EL (cell line): ENCODE measurements at regions not wholly inside any gene's neighbourhood (a gene's known extent, or its start where the extent isn't known, plus 50 kb on each side); places are given as distances from the start of the nearest gene placed in this dataset.

Experiments used
- DNase-seq: peaks from one replicate; pipeline ENCODE4 v3.0.0-alpha.2; 2016

DNA sequence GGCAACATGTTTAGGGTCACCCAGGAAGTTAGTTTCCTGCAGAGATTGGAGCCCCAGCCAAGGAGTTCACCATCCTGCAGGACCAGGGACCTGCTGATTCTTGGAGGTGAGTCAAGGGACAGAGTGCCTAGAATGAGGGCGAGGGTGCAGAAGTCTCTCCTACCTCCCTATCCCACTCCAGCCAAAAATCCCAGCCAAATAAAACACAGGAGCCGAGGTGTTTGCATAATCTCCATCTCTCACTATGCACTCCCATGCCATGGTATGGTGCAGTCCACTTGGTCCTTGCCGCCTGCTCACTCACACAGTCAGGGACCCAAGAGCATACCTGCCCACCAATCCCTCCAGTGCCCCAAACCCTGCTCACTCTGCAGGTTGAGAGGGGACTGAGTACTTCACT is 294.2 kb downstream of the UACA start:
- no peak for DNase-seq

DNA sequence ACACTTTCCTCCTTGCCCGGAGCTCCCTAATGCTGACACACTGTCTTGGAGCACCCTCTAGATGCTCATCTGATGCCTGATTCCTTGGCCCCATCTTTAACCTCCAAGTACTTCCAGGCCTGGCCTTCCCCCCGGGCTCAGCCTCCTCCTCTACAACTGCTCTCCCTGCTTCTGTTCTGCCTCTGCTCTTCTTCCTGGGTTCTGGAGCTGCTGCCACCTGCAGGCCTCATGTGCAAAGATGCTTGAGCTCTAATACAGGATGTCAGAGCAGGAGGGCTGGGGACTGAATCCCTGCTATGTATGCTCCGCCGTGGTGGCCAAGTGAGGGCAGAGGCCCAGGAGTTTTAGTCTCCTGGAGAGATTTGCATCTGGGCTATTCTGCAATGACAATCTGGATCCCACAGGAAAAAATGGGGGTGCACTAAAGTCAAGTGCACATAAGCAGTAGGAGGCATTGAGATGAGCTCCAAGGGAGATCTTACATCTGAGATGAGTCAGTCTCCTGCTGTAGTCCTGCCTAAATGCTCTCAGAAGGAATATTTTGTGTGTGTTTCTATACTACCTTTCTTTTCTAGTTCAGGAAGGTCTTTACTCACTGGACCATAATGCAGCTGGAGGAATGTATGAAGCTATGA is 296.3 kb downstream of the UACA start:
- peak; percentile 62 for DNase-seq

DNA sequence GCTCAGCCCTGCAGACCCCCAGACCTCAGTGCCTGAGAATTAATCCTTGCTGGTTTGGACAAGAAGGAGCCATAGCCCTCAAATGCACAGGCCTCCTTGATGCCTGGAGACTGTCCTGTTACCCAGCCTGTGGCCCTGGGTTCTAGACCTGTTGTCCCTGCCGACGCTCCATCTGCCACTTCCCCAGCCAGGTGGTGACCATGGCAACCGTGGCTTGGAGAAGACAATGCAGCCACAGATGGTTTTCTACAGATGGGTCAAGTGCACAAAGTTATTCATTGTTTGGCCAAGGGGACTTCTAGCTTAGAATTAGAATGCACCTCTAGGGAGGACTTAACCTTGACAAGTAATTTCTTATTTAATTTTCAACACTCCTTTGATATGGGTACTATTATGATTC is 297.1 kb downstream of the UACA start:
- no peak for DNase-seq

DNA sequence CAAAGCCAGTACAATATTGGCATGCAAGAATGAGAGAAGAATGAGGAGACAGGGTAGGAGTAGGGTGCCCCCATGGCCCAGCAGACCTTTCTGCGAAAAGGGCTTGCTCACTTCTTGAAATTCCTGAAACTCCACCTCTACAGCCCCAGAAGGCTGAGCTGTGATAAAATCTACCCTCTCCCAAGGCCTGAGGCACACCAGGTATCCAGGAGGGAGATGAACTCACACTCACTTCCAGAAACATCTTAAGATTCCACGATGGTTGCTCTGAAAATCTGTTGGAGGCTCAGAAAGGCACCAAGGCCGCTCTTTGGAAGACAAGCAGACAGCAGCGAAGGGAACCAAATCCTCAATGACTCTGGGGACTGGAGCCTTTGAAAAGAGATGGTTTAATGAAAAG is 297.5 kb downstream of the UACA start:
- DNase-seq: no peak

DNA sequence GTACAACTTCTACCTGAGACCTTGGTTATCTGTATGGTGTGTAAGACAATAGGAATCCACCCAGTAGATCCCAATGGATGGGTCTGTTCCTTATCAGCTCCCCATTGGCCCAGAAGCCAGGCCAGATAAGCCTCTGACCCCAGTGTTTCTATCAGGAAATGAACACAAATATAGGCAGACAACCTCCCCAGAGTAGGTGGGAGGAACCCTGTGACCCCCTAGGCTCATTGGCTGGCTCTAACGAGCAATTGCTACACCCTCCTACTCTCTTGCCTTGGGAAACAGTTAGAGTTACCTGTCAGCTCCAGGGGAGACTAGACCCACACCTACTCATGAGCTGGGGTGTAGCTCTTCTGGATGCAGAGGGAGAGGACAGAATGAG is 299.9 kb downstream of the UACA start:
- no peak for DNase-seq

DNA sequence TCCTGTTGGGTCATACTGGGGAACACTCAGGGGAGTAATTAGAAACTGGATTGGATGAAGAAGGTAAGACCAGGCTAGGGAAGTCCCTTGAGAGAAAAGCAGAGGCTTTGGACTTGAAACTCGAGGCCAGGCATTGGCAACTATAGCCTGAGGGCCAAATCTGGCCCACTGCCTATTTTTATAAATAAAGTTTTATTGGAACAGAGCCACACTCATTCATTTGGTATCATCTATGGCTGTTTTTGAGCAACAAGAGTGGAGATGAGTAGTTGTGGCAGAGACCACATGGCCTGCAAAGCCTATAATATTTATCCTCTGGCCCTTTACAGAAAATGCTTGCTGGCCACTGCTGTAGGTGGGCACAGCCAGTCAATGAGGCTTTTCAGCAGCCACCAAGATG is 301.4 kb downstream of the UACA start:
- DNase-seq: no peak

DNA sequence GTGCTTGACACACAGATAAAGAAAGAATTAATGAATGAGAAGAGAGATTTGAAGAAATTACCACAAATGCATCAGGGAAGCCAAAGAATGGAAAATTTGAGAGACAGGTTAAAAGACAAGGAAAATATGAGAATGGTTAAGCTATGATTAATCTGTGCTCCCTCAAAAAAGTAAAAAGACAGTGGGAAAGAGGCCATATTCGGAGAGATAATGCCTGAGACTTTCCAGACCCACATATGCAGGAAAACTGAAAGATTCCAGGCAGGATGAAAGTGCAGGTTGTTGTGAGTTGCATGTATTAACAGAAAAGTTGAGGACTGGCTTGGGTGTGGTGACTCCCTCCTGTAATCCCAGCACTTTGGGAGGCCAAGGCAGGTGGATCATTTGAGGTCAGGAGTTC is 302.3 kb downstream of the UACA start:
- no peak for DNase-seq

DNA sequence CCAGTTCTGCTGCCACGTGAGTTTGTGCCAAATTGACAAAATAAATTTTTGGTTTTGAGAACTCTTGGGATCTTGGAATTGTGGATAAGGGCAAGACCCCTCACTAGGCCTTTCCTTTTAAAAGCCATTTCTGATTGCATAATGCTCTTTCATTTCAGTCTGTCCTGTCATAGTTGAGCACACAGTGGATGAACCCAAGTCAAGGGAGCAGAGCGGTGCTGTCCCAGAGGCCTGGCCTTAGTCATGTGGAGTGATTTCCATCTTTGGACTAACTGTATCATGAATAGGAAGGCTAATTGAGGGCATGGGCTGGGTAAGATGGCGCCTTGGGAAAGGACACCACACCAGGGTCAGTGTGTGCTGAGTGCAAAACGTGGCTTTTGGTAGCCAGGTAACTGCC is 304.0 kb downstream of the UACA start:
- DNase-seq: no peak

DNA sequence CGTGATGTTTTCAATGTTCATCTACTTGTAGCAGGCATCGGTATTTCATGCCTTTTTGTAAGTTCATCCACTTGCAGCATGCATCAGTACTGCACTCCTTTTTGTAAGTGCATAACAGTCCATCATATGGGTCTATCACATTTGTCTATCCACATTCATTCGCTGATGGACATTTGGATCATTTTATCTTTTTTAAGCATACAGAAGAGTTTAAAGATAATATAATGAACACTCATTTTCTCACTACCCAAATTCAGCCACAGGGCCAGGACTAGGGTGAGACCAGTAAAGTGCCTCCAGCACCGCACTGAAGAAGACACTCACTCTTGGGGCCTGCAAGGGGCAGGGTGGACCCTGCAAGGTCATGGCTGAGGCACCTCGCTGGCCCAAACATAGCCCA is 309.6 kb downstream of the UACA start:
- DNase-seq: no peak

DNA sequence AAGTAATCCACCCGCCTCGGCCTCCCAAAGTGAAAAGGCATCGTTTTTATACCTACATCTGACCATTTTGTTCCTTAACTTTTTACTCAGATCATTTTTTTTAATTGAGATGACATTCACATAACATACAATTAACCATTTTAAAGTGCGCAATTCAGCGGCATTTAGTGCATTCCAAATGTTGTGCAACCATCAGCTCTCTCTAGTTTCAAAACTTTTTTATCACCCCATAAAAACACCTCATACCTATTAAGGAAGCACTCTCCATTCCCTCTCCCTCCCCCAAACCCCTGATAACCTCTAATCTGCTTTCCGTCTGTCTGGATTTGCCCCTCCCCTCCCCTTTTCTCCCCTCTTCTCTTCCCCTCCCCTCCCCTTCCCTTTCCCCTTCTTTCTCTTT is 310.1 kb downstream of the UACA start:
- no peak for DNase-seq

DNA sequence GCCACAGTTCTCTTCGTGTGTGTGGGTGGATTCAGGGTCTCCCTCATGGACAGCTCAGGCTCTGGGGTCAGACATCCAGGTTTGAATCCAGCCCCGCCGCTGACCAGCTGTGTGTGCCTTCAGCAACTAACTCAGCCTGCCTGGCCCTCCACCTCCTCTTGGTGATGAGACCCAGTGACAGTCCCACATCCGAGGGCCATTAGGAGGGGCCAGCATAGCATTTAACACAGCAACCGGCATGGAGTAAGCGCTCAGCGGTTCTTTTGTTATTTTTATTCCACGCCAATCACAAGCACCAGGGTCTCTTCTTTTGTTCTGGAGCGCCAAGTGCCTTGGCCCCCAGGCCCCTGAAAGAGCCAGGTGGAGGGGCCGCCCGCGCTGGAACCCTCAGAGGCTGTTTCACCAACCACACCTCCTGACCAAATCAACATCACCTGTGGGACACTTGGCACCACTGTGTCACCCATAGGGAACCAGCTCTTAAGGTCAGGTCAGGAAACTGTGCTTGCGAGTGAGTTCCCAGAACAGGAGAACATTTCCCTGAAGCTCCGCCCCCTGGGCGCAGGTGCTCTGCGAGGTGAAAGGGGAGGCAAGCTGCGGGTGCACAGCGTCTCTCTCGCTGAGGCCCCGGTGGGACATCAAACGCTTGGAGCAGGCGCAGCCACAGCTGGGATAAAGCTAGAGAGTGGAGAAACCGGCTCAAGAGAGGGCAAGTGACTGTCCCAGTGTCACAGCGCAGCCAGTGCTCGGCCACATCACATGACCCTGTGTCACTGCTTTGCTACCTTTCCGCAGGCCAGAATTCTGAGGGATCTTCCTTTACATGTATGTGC is 311.3 kb downstream of the UACA start:
- no peak for DNase-seq

DNA sequence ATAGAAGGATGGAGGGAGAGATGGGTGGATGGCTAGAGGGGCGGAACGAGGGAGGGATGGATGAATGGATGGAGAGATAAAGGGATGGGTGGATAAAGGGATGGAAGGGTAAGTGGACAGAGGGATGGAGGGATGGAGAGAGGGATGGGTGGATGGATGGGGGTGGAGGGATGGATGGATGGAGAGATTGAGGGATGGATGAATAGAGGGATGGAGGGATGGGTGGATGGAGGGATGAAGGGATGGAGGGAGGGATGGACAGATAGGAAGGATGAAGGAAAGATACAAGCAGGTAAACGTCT is 313.3 kb downstream of the UACA start:
- no peak for DNase-seq

DNA sequence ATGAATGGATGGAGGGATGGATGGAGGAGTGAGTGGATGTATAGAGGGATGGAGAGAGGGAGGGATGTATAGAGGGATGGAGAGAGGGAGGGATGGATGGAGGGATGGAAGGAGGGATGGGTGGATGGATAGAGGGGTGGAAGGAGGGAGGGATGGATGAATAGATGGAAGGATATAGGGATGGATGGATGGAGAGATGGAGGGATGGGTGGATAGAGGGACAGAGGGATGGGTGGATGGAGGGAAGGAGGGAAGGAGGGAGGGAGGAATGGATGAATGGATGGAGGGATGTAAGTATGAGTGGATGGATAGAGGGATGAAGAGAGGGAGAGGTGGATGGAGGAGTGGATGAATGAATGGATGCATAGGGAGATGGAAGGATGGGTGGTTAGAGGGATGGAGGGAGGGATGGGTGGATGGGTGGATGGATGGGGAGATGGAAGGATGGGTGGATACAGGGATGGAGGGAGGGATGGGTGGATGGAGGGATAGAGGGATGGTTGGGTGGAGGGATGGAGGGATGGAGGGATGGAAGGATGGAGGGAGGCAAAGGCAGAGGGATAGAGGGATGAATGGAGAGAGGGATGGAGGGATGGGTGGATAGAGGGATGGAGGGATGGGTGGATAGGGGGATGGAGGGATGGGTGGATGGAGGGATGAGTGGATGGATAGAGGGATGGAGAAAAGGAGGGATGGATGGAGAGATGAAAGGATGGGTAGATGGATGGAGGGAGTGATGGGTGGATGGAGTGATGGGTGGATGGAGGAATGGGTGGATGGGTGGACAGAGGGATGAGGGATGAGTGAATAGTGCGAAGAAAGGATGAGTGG is 313.8 kb downstream of the UACA start:
- no peak for DNase-seq

DNA sequence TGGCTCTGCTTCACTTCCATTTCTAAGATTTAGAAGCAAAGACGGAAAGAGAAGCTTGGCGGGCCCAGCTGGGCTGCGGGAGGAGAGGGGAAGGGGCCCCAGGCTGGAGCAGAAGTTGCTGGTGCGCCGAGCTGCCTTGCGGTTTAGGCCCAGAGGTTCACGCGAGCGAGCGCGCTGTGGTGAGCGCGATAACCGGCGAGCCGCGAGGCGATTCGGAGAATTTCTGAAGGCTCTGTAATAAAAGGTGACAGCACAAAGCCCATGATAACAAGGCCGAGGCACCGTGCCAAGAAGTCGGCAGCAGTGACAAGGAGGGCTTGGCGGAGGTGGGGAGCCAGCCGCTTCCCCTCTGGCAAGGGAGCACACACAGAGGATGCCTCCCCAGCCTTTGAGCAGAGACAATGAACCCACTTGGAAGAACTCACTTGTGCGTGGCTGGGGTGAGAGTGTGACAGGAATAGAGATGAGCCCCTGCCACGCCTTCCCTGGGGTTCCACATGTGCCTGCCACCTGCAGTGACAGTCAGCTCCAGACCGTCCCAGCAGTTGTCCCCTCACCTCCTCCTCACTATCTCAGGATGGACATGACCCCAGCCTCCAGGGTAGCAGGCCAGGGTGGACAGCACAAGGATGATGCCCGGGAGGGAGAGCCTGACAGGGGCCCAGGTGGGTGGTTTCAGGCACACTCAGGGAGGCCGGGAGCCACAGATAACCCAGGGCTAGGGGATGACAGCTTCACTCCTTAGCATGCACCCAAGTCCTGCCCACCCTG is 315.2 kb downstream of the UACA start:
- no peak for DNase-seq

DNA sequence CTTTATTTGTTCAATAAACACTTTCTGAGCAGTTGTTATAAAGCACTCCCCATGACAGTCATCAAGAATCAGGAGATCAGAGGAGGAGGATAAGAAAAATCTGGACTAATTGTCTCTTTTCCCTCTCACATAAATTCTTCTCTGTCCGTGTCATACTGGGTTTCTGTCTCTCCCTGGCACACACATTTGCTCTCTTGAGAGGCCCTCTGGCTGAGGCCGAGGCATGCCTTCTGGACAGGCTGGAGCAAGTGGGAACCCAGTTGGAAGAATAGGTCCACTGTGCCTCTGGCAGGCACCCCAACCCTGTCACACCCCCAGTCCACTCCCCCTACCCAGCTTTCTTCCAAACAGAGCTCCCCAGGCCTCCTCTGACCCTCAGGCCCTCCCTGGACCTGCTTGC is 315.8 kb downstream of the UACA start:
- DNase-seq: no peak

DNA sequence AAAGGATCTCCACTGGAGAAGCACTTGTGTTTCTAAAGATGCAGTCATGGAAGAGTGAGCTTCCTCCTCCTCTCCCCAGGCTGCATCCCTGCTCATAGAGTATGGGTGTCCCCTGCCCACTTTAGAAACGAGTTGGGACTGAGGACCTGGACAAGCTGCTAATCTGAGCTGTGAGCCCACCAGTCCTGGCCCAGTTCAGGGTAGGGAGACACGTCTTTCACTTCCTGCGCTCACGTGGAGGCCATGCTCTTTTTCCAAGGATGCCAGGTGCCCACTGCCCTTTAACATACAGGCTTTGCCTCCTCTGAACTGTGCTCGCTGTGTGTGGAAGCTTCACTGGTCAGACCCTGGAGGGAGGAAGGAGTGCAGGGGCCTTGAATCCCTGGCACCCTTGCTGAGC is 316.3 kb downstream of the UACA start:
- DNase-seq: no peak

DNA sequence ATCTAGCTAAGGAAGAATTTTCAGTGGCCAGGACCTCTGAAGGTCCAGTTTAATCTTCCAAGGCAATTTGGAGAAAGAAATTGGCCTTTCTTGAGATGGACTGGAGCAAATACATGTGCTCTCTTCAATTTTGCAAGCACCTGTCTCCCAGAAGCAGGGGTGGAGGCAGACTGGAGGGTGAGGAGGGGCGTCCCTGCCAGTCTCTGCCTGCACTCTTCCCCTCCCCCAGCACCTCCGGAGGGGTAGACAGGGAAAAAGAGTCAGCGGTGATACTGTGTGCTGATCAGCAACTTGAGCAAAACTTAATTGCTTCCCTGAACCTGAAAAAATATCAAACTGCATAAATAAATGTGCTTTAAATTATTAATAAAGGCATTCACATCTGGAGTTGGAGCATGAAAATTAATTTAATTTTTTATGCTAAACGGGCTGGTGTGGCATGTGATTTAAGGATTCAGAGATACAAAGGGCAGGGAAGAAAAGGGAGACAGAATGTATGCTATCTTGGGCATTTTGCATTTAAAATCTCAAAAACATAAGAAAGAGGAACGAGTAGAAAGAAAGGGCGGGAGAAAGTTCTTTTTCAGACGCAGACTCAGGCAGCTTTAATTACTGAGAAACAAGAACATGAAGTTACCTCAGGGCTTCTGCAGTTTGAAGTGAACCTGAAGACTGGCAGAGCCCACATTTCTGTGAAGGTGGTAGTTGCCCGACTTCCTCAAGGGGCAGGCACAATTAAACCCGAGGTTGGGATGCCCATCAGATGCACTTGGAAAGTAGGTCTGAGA is 319.7 kb downstream of the UACA start:
- no peak for DNase-seq

DNA sequence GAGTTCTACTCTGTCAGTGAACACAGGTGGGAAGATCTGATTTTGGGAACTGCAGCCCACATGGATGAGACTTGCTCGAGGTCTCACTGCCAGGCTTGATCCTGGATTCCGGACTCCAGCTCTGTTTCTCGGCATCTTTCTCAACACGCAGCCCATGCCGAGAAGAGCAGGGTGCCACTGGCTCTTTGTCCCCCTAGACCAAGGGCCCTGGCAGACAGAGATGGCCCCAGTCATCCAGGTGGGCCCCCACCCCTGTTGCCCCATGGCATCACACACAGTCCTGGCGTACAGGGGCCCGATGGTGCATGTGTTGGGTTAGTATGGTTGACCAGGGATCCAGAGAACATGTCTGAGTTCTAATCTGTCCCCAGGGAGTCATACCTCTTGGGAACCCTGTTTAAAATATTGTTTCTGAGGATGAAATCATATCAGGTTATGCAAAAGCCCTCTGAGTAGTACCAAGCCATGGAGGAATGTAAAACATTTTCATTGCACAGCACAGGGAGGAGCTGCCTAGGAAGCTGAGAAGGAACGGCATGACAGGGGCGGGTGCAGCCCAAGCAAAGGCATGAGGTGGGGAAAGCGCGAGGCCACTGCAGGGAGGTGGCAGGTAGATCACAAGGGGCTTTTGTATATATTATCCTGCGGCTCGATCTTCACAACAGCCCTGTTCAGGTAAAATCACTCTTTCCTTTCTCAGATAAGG is 320.6 kb downstream of the UACA start:
- DNase-seq: no peak

DNA sequence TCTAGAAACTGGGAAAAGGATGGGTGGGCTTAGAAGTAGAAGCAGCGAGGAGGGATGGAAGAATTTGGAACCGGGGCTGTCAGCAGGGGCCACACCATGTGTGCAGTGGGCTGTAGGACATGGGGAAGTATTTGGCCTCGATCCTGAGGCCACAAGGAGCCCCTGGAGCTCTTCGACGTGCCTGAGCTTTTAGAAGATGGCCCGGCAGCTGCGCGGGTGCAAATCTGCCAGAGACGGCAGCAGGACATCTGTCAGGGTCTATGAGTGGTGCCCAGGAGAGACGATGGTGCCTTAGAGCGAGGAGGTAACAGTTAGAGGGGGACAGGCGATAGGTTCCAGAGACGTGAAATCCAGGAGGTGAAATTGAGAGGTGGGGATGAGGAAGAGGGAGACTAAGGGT is 321.1 kb downstream of the UACA start:
- no peak for DNase-seq

DNA sequence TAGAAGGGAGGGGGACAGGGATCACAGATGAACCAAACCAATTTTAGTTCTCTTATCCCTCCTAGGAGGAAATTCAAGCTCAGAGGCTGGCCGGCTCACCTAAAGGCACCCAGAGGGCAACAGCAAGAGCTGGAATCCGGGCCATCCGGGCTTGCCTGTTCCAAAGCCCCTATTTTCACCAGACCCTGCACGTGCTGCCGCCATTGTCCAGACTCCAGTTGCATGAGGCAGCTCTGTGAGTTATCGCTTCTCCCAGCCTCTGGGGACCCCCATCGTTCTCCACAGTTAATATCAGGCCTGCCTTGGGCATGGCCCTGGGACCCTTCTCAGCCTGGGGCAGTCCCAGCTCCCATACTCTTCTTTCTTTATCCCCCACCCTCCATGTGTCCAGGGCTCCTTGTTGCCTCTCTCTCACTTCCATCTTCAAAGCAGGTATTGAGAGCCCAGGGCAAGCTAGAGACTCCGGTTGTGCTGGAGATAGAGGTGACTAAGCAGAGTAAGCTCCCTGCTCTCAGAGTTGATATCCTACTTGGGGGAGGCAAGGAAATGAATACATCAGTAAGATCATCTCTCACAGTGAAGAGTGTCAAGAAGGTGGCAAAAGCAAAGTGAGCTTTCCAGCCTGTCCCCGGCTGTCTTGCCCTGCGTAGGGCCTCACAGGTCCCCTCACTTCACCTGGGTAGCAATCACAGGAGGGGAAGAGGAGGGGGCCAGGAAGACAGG is 322.8 kb downstream of the UACA start:
- no peak for DNase-seq

DNA sequence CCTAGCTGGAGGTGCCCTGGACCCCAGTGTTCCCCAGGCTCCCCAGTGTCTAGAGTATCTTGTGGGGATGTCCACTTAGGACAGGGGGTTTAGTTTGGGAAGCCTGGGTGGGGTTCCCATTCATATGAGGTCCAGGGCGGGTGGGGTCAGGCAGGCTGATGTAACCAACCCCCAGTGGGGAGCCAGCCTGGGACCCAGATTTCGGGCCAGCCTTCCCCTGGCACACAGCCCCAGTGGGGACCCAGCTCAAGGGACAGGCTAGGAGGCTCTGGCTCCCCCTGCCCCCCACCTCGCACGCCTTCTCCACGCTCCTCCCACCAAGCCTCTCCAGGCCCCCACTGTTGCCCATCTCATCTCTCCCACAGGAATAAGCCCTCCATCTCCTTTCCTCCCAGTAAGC is 323.5 kb downstream of the UACA start:
- no peak for DNase-seq
